ENCODE measurements at regions not wholly inside any gene's neighbourhood (a gene's known extent, or its start where the extent isn't known, plus 50 kb on each side); places are given as distances from the start of the nearest gene placed in this dataset. TPM values are rescaled to one million over a fixed set of nuclear protein-coding genes. Genes with fewer than 3 reads are reported as not detected.

Small RNA genes lying in the stretch of these regions (small RNA-seq; reads per million reads assigned to genes)
- gene RF00424 = not detected
